Osteoblast (primary cell): ENCODE measurements at regions not wholly inside any gene's neighbourhood (a gene's known extent, or its start where the extent isn't known, plus 50 kb on each side); places are given as distances from the start of the nearest gene placed in this dataset.

Experiments
- DNase-seq: peaks from one replicate; pipeline ENCODE4 v3.0.0; 2011; ENCODE audit warnings: low spot score, mixed read lengths; ENCODE audit not compliant: insufficient read length; ENCODE audit errors: missing footprints
- H2AFZ ChIP-seq: 2 replicates; pipeline ENCODE4 v1.6.0; 2011; ENCODE audit warnings: mild to moderate bottlenecking, low read length
- H3K27ac ChIP-seq: 2 replicates; pipeline ENCODE4 v1.5.1; 2011; ENCODE audit warnings: mild to moderate bottlenecking, low read depth, low read length, moderate library complexity
- H3K27me3 ChIP-seq: 2 replicates; pipeline ENCODE4 v1.6.0; 2012; ENCODE audit warnings: mild to moderate bottlenecking, control low read depth, inconsistent platforms, low read length, moderate library complexity; ENCODE audit not compliant: insufficient read depth
- H3K36me3 ChIP-seq: 2 replicates; pipeline ENCODE4 v1.5.1; 2011; ENCODE audit warnings: mild to moderate bottlenecking, low read length, control low read depth, moderate library complexity; ENCODE audit not compliant: insufficient read depth
- H3K4me1 ChIP-seq: 2 replicates; pipeline ENCODE4 v1.5.1; 2011; ENCODE audit warnings: mild to moderate bottlenecking, low read length, control low read depth, moderate library complexity; ENCODE audit not compliant: insufficient read depth
- H3K4me2 ChIP-seq: 2 replicates; pipeline ENCODE4 v1.6.0; 2011; ENCODE audit warnings: mild to moderate bottlenecking, low read length; ENCODE audit not compliant: insufficient read depth
- H3K4me3 ChIP-seq: fragments of 200-600 bp; sonication (generic); 3 replicates; pipeline ENCODE4 v1.5.1; 2012; ENCODE audit warnings: mild to moderate bottlenecking, low read length, inconsistent platforms; ENCODE audit not compliant: insufficient read depth
- H3K79me2 ChIP-seq: 2 replicates; pipeline ENCODE4 v1.6.0; 2012; ENCODE audit warnings: mild to moderate bottlenecking, low read length, control low read depth, inconsistent platforms; ENCODE audit not compliant: insufficient read depth
- H3K9me3 ChIP-seq: 2 replicates; pipeline ENCODE4 v1.5.1; 2011; ENCODE audit warnings: low read depth, low read length, control low read depth
- H4K20me1 ChIP-seq: 2 replicates; pipeline ENCODE4 v1.6.0; 2012; ENCODE audit warnings: mild to moderate bottlenecking, low read length, control low read depth; ENCODE audit not compliant: insufficient read depth
- CTCF ChIP-seq: IDR thresholded peaks from 2 replicates; pipeline ENCODE4 v1.5.1; 2011; ENCODE audit warnings: mild to moderate bottlenecking, low read depth, low read length, moderate library complexity; ENCODE audit errors: extremely low read depth

- H4K20me1 ChIP-seq: no peaks in the 10 kb centered on the region
- H3K79me2 ChIP-seq: no peaks in the 10 kb centered on the region
- H3K27ac ChIP-seq: no peak overlapping the region
- no peak overlapping the region for H3K4me2 ChIP-seq
- H3K36me3 ChIP-seq: no peaks in the 10 kb centered on the region
- no peak overlapping the region for H3K4me3 ChIP-seq
- H3K27me3 ChIP-seq: no peaks in the 10 kb centered on the region
- no peaks in the 10 kb centered on the region for H3K4me1 ChIP-seq
- no peak for DNase-seq
- TF ChIP-seq CTCF: no peak
- no peak overlapping the region for H2AFZ ChIP-seq
- H3K9me3 ChIP-seq: no peaks in the 10 kb centered on the region
Observed at GRCh38 chr2:66802877-66803276, 368.0 kb downstream of the MEIS1 start.

- Histone ChIP-seq H4K20me1 (no peaks in the 10 kb centered on the region), H3K27me3 (no peaks in the 10 kb centered on the region), H3K4me1 (no peaks in the 10 kb centered on the region), H3K79me2 (no peaks in the 10 kb centered on the region), H3K4me3 (no peak overlapping the region), H2AFZ (no peak overlapping the region), H3K9me3 (no peaks in the 10 kb centered on the region), H3K4me2 (no peak overlapping the region), H3K27ac (no peak overlapping the region), H3K36me3 (no peaks in the 10 kb centered on the region)
- DNase-seq: no peak
- no peak for TF ChIP-seq CTCF
Observed at GRCh38 chr2:66803726-66804125, 368.8 kb downstream of the MEIS1 start.

GRCh38 chr2:66805016-66805865 is 370.3 kb downstream of the MEIS1 start:
- no peaks in the 10 kb centered on the region for H3K4me1 ChIP-seq
- H3K4me3 ChIP-seq: no peak overlapping the region
- H3K79me2 ChIP-seq: no peaks in the 10 kb centered on the region
- H3K27me3 ChIP-seq: no peaks in the 10 kb centered on the region
- H3K4me2 ChIP-seq: no peak overlapping the region
- DNase-seq: no peak
- H3K9me3 ChIP-seq: no peaks in the 10 kb centered on the region
- H3K36me3 ChIP-seq: no peaks in the 10 kb centered on the region
- TF ChIP-seq CTCF: no peak
- H3K27ac ChIP-seq: no peak overlapping the region
- H4K20me1 ChIP-seq: no peaks in the 10 kb centered on the region
- no peak overlapping the region for H2AFZ ChIP-seq

GRCh38 chr2:66805968-66806367 is 371.0 kb downstream of the MEIS1 start:
- Histone ChIP-seq H3K9me3 (no peaks in the 10 kb centered on the region), H2AFZ (no peak overlapping the region), H3K4me1 (no peaks in the 10 kb centered on the region), H3K4me3 (no peak overlapping the region), H3K27ac (no peak overlapping the region), H3K27me3 (no peaks in the 10 kb centered on the region), H3K79me2 (no peaks in the 10 kb centered on the region), H4K20me1 (no peaks in the 10 kb centered on the region), H3K4me2 (no peak overlapping the region), H3K36me3 (no peaks in the 10 kb centered on the region)
- no peak for DNase-seq
- TF ChIP-seq CTCF: no peak
